CD4-positive, alpha-beta memory T cell (primary cell): ENCODE measurements at regions not wholly inside any gene's neighbourhood (a gene's known extent, or its start where the extent isn't known, plus 50 kb on each side); places are given as distances from the start of the nearest gene placed in this dataset.
A peak's percentile ranks its signal among the peaks of the same experiment; 100 is the strongest.

Source experiments
- CTCF ChIA-PET: fragments of 350-600 bp; sonication (Branson Sonifier 250); formaldehyde crosslinking; loops from one replicate; lab custom pipeline; 2021; ENCODE audit warnings: inconsistent platforms; ENCODE audit not compliant: partially characterized antibody; lab: Charles Lee
- POLR2A ChIA-PET: fragments of 350-600 bp; sonication (Branson Sonifier 250); formaldehyde crosslinking; loops from one replicate; lab custom pipeline; 2021; ENCODE audit not compliant: partially characterized antibody; lab: Charles Lee
- DNase-seq, 5 donors: peaks; one replicate each; pipeline versions ENCODE4 v3.0.0 to v3.0.0-alpha.2; 2020 to 2022; ENCODE audit warnings: mixed read lengths in 1 of 5
- H3K27ac ChIP-seq: one replicate; pipeline ENCODE4 v1.7.0; 2013; ENCODE audit warnings: low read depth, low read length
- H3K27me3 ChIP-seq: 2 replicates; pipeline ENCODE4 v1.7.0; 2013; ENCODE audit warnings: mild to moderate bottlenecking, low read length, moderate library complexity; ENCODE audit not compliant: insufficient read depth
- H3K36me3 ChIP-seq: 2 replicates; pipeline ENCODE4 v1.7.0; 2013; ENCODE audit warnings: mild to moderate bottlenecking, low read length, moderate library complexity; ENCODE audit not compliant: insufficient read depth
- H3K4me1 ChIP-seq: 2 replicates; pipeline ENCODE4 v1.7.0; 2013; ENCODE audit warnings: mild to moderate bottlenecking, low read length, moderate library complexity; ENCODE audit not compliant: insufficient read depth
- H3K4me3 ChIP-seq, 2 donors: one replicate each; pipeline ENCODE4 v1.7.0; 2013; ENCODE audit warnings: low read length in 2 of 2, mild to moderate bottlenecking in 1 of 2
- H3K9me3 ChIP-seq, 2 donors: one replicate each; pipeline ENCODE4 v1.7.0; 2013; ENCODE audit warnings: low read length in 2 of 2, control low read depth in 1 of 2; ENCODE audit not compliant: control insufficient read depth in 1 of 2
- H3K27ac Mint-ChIP-seq, 7 donors: one replicate each; pipeline ENCODE4 v1.8.0; 2020 to 2021; ENCODE audit warnings: mixed read lengths in 7 of 7, mild to moderate bottlenecking in 6 of 7, inconsistent platforms in 3 of 7, moderate library complexity in 3 of 7
- H3K27me3 Mint-ChIP-seq, 2 donors: one replicate each; pipeline ENCODE4 v1.8.0; 2020 to 2021; ENCODE audit warnings: mixed read lengths in 2 of 2
- H3K36me3 Mint-ChIP-seq, 2 donors: one replicate each; pipeline ENCODE4 v1.8.0; 2020 to 2021; ENCODE audit warnings: mixed read lengths in 2 of 2, inconsistent platforms in 1 of 2, mild to moderate bottlenecking in 1 of 2
- H3K4me1 Mint-ChIP-seq, 4 donors: one replicate each; pipeline ENCODE4 v1.8.0; 2020 to 2021; ENCODE audit warnings: mixed read lengths in 4 of 4, mild to moderate bottlenecking in 1 of 4
- H3K4me3 Mint-ChIP-seq, 8 donors: one replicate each; pipeline ENCODE4 v1.8.0; 2020 to 2021; ENCODE audit warnings: mixed read lengths in 8 of 8, mild to moderate bottlenecking in 7 of 8, moderate library complexity in 6 of 8, inconsistent platforms in 3 of 8
- H3K9me3 Mint-ChIP-seq, 8 donors: one replicate each; pipeline ENCODE4 v1.8.0; 2020 to 2021; ENCODE audit warnings: mixed read lengths in 8 of 8, mild to moderate bottlenecking in 5 of 8, inconsistent platforms in 3 of 8, moderate library complexity in 1 of 8
- intact Hi-C: fragments of 100-400 bp; cut with micrococcal nuclease; formaldehyde crosslinking; loops from one replicate; pipeline ENCODE4 v1.15.1; 2023

GRCh38 chr1:58406301-58407071 is 140.0 kb downstream of the OMA1 start:
- Mint-ChIP-seq H3K27ac (no peak overlapping the region), H3K36me3 (no peaks in the 10 kb centered on the region), H3K27me3 (peaks cover 0 to 2% of the 10 kb centered on the region in 2 donors), H3K4me3 (no peak overlapping the region), H3K4me1 (no peaks in the 10 kb centered on the region), H3K9me3 (no peaks in the 10 kb centered on the region)
- POLR2A ChIA-PET = no interaction called here
- CTCF ChIA-PET = no interaction called here
- intact Hi-C loops = no loop called here
- Histone ChIP-seq H3K27me3 (no peaks in the 10 kb centered on the region), H3K9me3 (no peaks in the 10 kb centered on the region), H3K27ac (no peak overlapping the region), H3K4me3 (no peak overlapping the region), H3K4me1 (no peaks in the 10 kb centered on the region), H3K36me3 (no peaks in the 10 kb centered on the region)
- DNase-seq = no peak

- CTCF ChIA-PET = no interaction called here
- Mint-ChIP-seq H3K27ac (no peak overlapping the region), H3K4me1 (no peaks in the 10 kb centered on the region), H3K4me3 (no peak overlapping the region), H3K27me3 (peaks cover 0 to 2% of the 10 kb centered on the region in 2 donors), H3K36me3 (no peaks in the 10 kb centered on the region), H3K9me3 (no peaks in the 10 kb centered on the region)
- POLR2A ChIA-PET = no interaction called here
- H3K4me1 ChIP-seq = no peaks in the 10 kb centered on the region
- no peak overlapping the region for H3K4me3 ChIP-seq
- DNase-seq = no peak
- H3K27ac ChIP-seq = no peak overlapping the region
- intact Hi-C loops = no loop called here
- H3K27me3 ChIP-seq = no peaks in the 10 kb centered on the region
- H3K9me3 ChIP-seq = no peaks in the 10 kb centered on the region
- H3K36me3 ChIP-seq = no peaks in the 10 kb centered on the region
Measured at GRCh38 chr1:58405660-58406059, 140.9 kb downstream of the OMA1 start.

DNA sequence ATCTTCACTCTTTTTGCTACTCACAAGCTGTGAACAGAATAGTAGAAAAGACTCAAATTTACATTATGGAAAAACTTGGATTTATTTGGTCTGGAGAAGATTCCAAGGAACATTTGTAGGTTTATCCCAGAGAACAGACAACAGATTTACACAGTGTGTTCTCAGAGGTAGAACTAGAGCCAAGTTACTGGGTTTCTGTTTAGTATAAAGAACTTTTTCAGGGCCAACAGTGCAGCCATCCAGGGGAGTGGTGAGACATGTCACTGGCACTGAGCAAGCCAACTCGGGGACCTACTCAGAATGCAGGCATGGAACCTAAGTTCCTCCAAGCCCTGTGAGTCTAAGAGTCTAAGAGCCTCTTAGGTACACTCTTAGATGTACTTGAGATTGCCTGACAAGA is 142.6 kb downstream of the OMA1 start:
- CTCF ChIA-PET = interaction anchor here (1.4 kb wide), 1 partner anchor 12 kb away, joined by 4 read pairs; no protein-coding TSS in a partner anchor
- no peaks in the 10 kb centered on the region for H3K27me3 ChIP-seq
- H3K4me1 ChIP-seq = no peaks in the 10 kb centered on the region
- Mint-ChIP-seq H3K4me1 (no peaks in the 10 kb centered on the region), H3K9me3 (no peaks in the 10 kb centered on the region), H3K36me3 (no peaks in the 10 kb centered on the region), H3K4me3 (no peak overlapping the region), H3K27me3 (peaks cover 0 to 2% of the 10 kb centered on the region in 2 donors), H3K27ac (no peak overlapping the region)
- no peak for DNase-seq
- POLR2A ChIA-PET = no interaction called here
- H3K4me3 ChIP-seq = no peak overlapping the region
- H3K27ac ChIP-seq = no peak overlapping the region
- H3K36me3 ChIP-seq = no peaks in the 10 kb centered on the region
- no peaks in the 10 kb centered on the region for H3K9me3 ChIP-seq
- intact Hi-C loops = no loop called here

- H3K4me1 Mint-ChIP-seq = no peaks in the 10 kb centered on the region
- H3K4me3 ChIP-seq = no peak overlapping the region
- H3K27ac ChIP-seq = no peak overlapping the region
- H3K27me3 Mint-ChIP-seq = peaks cover 0 to 2% of the 10 kb centered on the region in 2 donors
- H3K27me3 ChIP-seq = no peaks in the 10 kb centered on the region
- peak overlapping the region in 1 of 7 donors; percentile 66 for H3K27ac Mint-ChIP-seq
- no peaks in the 10 kb centered on the region for H3K36me3 ChIP-seq
- H3K4me1 ChIP-seq = no peaks in the 10 kb centered on the region
- no peaks in the 10 kb centered on the region for H3K9me3 ChIP-seq
- intact Hi-C loops = no loop called here
- H3K4me3 Mint-ChIP-seq = no peak overlapping the region
- ChIA-PET POLR2A (no interaction called here), CTCF (no interaction called here)
- DNase-seq = no peak
- no peaks in the 10 kb centered on the region for H3K36me3 Mint-ChIP-seq
- no peaks in the 10 kb centered on the region for H3K9me3 Mint-ChIP-seq
Measured at GRCh38 chr1:58402444-58402843, 144.1 kb downstream of the OMA1 start.

GRCh38 chr1:58401991-58402390 is 144.5 kb downstream of the OMA1 start:
- ChIA-PET POLR2A (no interaction called here), CTCF (no interaction called here)
- Mint-ChIP-seq H3K9me3 (no peaks in the 10 kb centered on the region), H3K4me1 (no peaks in the 10 kb centered on the region), H3K27ac (no peak overlapping the region), H3K36me3 (no peaks in the 10 kb centered on the region), H3K4me3 (no peak overlapping the region), H3K27me3 (peaks cover 0 to 2% of the 10 kb centered on the region in 2 donors)
- no peaks in the 10 kb centered on the region for H3K27me3 ChIP-seq
- no peaks in the 10 kb centered on the region for H3K36me3 ChIP-seq
- no peaks in the 10 kb centered on the region for H3K4me1 ChIP-seq
- H3K27ac ChIP-seq = no peak overlapping the region
- H3K9me3 ChIP-seq = no peaks in the 10 kb centered on the region
- DNase-seq = no peak
- no peak overlapping the region for H3K4me3 ChIP-seq
- intact Hi-C loops = no loop called here

DNA sequence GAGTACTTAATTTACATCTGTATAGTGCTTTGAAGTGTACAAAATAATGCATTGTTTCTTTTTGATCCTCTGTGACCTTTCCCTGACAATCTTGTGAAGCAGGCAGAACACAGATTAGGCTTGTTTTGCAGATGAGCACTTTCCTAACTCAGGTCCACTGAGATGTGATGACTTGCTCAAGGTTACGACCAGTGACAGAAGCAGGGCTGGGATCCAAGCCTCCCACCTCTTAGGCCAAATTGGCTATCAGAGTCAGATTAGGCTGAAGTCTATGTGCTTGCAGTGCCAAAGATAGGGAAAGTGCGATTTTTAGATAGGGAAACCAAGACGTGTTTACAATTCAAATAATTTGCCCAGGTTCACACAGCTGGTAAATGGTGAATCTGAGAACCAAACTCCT is 147.3 kb downstream of the OMA1 start:
- POLR2A ChIA-PET = no interaction called here
- Mint-ChIP-seq H3K4me3 (no peak overlapping the region), H3K36me3 (no peaks in the 10 kb centered on the region), H3K4me1 (no peaks in the 10 kb centered on the region), H3K9me3 (no peaks in the 10 kb centered on the region), H3K27ac (no peak overlapping the region), H3K27me3 (peaks cover 0 to 3% of the 10 kb centered on the region in 2 donors)
- no peaks in the 10 kb centered on the region for H3K27me3 ChIP-seq
- H3K4me3 ChIP-seq = no peak overlapping the region
- H3K9me3 ChIP-seq = no peaks in the 10 kb centered on the region
- CTCF ChIA-PET = no interaction called here
- no peak overlapping the region for H3K27ac ChIP-seq
- intact Hi-C loops = no loop called here
- no peak for DNase-seq
- no peaks in the 10 kb centered on the region for H3K36me3 ChIP-seq
- no peaks in the 10 kb centered on the region for H3K4me1 ChIP-seq

DNA sequence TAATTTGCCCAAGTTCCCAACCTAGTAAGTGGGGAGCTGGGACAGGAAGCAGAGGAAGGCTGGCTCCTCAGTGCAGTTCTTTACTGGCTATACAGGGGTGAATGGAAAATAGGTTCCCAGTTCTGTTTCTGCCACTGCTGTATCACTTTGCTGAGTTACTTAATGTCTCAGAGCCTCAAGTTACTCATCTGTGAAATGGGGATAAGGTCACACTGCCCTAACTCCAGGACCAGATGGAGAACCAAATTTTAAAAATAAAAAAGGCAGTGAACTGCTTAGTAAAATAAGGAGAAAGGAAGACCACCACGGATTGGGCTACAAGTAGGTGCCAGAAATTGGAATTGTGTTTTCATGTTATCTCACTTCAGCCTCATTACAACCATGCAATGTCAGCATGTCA is 147.8 kb downstream of the OMA1 start:
- H3K27ac Mint-ChIP-seq = no peak overlapping the region
- H3K4me3 ChIP-seq = no peak overlapping the region
- H3K4me1 ChIP-seq = no peaks in the 10 kb centered on the region
- DNase-seq = no peak
- no peaks in the 10 kb centered on the region for H3K36me3 Mint-ChIP-seq
- ChIA-PET CTCF (no interaction called here), POLR2A (no interaction called here)
- H3K36me3 ChIP-seq = no peaks in the 10 kb centered on the region
- H3K9me3 Mint-ChIP-seq = no peaks in the 10 kb centered on the region
- H3K4me3 Mint-ChIP-seq = no peak overlapping the region
- peaks cover 0 to 3% of the 10 kb centered on the region in 2 donors for H3K27me3 Mint-ChIP-seq
- H3K27me3 ChIP-seq = no peaks in the 10 kb centered on the region
- H3K27ac ChIP-seq = no peak overlapping the region
- intact Hi-C loops = no loop called here
- no peaks in the 10 kb centered on the region for H3K4me1 Mint-ChIP-seq
- no peaks in the 10 kb centered on the region for H3K9me3 ChIP-seq
